ENCODE measurements at regions not wholly inside any gene's neighbourhood (a gene's known extent, or its start where the extent isn't known, plus 50 kb on each side); places are given as distances from the start of the nearest gene placed in this dataset.

DNA sequence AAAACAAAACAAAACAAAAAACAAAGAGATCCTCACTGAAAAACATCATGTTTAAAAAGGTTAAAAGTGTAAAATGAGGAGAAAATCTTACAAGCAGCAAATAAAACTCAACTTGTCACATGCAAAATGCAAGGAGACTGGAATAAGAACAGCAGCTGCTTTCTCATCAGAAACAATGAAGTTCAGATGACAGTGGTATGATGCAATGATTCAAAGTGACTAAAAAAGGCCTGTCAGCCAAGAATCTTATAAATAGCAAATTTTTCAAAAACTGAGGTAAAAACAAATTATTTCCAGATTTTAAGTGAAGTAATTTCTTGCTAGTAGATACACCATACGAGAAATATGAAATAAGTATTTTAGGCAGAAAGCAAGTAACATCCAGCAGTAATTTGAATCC, 68.6 kb upstream of the EPHA3 start:
- DNase-seq (ENCODE audit: low read depth): no peak

DNA sequence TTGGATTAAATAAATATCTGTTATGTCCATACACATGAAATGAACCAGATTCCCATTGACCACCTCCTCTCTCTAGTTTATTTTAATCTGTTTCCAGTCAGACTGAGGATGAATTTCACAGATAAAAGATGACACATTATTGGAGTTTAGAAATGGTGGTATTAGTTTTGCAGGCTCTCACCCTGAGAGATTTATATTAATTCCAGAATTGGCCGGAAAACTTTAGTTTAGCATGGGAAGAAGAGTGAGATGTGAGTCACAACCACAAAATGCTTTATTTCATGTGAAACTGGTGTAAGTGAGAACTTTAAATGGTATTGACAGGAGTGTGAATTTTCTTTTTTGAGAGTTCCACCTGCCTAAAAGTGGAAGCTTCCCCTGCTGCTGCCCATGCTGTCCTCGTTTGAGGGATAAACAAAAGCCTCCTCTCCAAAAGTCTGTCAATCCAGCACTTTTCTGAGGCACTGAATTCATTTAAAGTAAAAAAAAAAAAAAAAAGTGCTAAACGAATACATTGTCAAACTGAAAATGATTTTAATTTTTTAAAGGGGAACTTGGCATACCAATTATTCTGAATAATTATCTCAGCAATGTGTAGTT, 65.1 kb upstream of the EPHA3 start:
- no peak for DNase-seq (ENCODE audit: low read depth)

DNA sequence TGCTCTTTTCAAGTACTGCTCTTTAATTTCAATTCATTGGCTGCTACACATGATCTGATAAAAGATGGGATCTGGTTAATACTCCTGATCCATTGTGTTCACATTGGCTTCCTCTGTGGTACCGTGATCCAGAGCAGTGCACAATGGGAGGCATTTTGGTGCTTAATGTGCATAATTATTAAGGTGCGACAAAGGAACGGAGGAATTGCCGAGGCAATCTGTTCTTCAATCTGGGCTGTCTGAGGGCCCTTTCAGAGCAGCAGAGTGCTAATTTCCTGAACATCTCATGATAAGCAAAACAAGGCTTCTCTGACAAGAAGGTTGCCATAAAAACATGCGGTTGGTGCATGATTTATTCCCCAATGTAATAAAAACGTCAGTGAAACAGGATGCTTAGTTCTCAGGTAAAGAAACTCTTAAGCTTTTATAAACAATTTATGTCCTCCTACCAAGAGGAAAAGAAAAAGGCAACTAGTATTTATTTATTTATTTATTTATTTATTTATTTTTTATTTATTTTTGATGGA, 64.0 kb upstream of the EPHA3 start:
- no peak for DNase-seq (ENCODE audit: low read depth)

DNA sequence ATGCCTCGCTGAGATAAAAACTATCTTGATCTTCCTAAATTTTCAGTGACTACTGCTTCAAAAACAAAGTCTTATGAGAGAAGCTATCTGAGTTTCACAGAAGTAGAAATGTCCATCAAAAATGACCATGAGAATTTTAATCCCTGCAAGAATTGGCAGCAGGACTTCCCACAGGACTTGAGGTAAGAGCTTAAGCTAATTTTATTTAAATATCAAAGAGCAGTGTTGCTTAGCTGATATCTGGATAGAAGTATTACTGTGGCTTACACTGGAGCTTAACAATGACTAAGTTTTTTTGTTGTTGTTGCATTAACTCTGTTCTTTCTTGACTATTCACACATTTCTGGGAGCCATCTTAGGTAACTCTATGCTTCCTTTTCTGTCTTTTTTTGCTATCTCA, 60.8 kb upstream of the EPHA3 start:
- no peak for DNase-seq (ENCODE audit: low read depth)

DNA sequence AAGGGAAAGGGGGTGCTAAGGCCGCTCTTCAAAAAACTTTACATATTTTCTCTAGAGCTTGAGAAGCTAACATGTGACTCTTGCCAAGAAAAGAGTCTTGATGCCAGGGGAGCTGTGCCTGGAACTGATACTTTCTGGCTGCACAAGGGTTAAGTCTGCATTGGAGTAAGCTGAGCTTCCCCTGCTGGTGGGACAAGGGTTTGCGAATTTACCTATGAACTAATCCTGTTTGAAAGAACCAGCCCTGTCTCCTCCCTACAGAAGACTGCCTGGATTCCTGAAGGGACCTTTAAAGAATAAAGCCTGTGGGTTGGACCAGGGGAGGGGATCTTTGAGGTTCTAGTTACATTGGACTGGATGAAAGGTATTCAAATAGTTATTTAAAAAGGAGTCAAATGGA, 58.3 kb upstream of the EPHA3 start:
- peak; percentile 6 for DNase-seq (ENCODE audit: low read depth)

DNA sequence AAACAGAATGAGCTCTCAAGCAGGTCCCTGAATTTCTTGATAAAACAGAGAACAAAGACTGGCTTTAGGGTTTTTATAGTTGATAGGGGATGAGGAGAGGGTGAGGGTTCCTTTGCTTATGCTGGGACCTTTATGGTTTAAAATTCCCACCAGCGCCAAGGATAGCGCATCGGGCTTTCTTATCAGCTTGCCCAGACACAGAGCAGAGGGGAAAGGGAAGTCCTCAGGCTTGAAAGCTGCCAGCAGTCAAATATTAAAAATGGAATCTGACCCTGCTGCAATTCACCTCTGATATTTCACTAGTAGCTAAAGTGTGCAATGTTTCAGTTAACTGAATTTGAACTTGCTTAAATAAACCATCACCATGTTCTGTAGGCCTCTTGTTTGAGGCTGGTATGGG, 55.0 kb upstream of the EPHA3 start:
- DNase-seq (ENCODE audit: low read depth): no peak

DNA sequence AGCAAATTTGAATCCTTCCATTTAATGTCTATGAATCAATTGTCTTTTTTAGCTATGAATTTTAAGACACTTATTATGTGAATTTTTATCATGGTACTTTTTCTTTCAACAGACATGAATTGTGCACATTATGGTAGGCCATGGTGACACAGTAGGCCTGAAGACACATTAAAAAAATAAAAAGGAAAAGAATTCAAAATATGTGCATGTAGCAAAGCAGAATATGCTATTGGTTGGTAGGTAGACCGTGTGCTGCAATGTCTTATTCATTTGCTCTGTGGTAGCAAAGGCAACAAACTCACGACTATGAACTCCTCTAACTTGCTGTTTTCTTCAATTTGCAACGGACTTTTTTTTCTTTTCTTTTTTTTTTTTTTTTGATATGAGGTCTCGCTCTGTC, 50.0 kb upstream of the EPHA3 start:
- no peak for DNase-seq (ENCODE audit: low read depth)

Measured in Daoy (cell line).